ENCODE measurements at regions not wholly inside any gene's neighbourhood (a gene's known extent, or its start where the extent isn't known, plus 50 kb on each side); places are given as distances from the start of the nearest gene placed in this dataset.
"Not testable (repeated sequence)": the region's sequence is repeated elsewhere in the genome, so short reads cannot be mapped to it uniquely, and the experiment has no call there.

DNA sequence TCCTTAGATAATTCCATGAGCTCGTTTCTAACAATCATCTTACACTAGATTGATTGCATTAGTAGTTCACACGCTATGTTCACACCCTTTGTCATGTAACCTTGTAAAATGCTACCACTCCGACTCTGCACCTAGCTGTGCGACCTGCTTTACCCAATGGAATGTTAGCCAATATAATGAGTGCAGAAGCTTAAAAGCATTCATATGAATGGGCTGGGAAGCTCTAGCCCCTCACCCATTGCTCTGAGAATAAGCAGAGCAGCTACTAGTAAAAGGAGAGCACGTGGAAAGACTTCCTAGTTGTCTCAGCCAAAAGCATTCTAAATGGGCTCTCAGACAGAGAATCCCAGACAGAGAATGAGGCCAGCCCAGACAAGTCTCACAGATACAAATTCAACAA, 410.6 kb upstream of the UBE2E2 start:
- no peaks in the 10 kb centered on the region for H3K36me3 Mint-ChIP-seq
- peaks cover 1% of the 10 kb centered on the region for H3K27me3 Mint-ChIP-seq
- no peak overlapping the region for H3K27ac Mint-ChIP-seq
- H3K9me3 Mint-ChIP-seq = peaks cover 4 to 8% (median 8%) of the 10 kb centered on the region in 3 donors
- no peak overlapping the region for H3K4me3 Mint-ChIP-seq
- H3K4me1 Mint-ChIP-seq = peaks cover 0 to 1% (median 0%) of the 10 kb centered on the region in 3 donors

DNA sequence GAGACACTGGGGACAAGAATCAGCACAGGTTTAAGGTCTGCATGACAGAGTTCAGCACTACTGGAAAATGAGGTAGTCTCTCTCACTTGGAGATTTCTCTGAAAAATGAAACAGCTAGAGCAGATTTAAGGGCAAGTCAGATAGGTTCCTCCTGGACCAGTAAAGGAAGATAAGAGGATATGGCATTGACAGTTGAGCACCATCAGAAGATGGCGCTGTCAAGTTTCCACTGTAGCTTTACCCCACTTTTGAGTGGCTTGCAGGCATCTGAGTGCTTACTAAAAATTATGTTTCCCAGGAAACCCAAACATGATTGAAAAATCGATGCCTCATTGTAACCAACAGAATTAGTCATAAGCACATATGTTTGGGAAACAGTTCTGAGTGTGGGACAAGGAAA, 407.2 kb upstream of the UBE2E2 start:
- Mint-ChIP-seq H3K9me3 (peaks cover 0 to 4% (median 0%) of the 10 kb centered on the region in 3 donors), H3K4me1 (peaks cover 0 to 1% (median 0%) of the 10 kb centered on the region in 3 donors), H3K4me3 (no peak overlapping the region), H3K27me3 (no peaks in the 10 kb centered on the region), H3K36me3 (no peaks in the 10 kb centered on the region), H3K27ac (no peak overlapping the region)

- Mint-ChIP-seq H3K4me3 (no peak overlapping the region), H3K36me3 (no peaks in the 10 kb centered on the region), H3K27me3 (no peaks in the 10 kb centered on the region), H3K9me3 (no peaks in the 10 kb centered on the region), H3K27ac (peak overlapping the region in 1 of 3 donors; percentile 37), H3K4me1 (peaks cover 0 to 1% (median 0%) of the 10 kb centered on the region in 3 donors)
Observed at GRCh38 chr3:22798461-22798860, 404.7 kb upstream of the UBE2E2 start.

GRCh38 chr3:22819209-22819608, 383.9 kb upstream of the UBE2E2 start:
- no peaks in the 10 kb centered on the region for H3K36me3 Mint-ChIP-seq
- H3K27me3 Mint-ChIP-seq = no peaks in the 10 kb centered on the region
- H3K27ac Mint-ChIP-seq = no peak overlapping the region
- H3K4me3 Mint-ChIP-seq = no peak overlapping the region
- no peaks in the 10 kb centered on the region for H3K4me1 Mint-ChIP-seq
- H3K9me3 Mint-ChIP-seq = peaks cover 2 to 4% (median 3%) of the 10 kb centered on the region in 3 donors

DNA sequence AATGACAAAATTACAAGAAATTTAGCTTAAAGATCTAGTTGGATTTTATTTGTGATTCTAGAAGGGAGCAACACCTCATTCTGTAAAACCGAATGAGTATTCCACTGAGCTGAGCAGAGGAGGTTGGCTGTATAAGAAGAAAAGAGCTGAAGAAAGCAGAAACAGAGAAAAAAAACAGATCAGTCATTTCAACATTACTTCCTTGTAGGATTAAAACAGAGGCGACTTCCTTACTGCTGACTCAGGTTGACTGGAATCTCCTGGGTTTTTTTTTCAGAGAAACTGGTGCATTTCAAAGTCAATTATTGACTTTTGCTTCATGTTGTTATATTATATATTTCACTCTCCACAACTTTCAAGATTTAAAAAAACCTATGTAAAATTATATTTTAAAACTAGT, 368.1 kb upstream of the UBE2E2 start:
- Mint-ChIP-seq H3K4me1 (no peaks in the 10 kb centered on the region), H3K27ac (no peak overlapping the region)

DNA sequence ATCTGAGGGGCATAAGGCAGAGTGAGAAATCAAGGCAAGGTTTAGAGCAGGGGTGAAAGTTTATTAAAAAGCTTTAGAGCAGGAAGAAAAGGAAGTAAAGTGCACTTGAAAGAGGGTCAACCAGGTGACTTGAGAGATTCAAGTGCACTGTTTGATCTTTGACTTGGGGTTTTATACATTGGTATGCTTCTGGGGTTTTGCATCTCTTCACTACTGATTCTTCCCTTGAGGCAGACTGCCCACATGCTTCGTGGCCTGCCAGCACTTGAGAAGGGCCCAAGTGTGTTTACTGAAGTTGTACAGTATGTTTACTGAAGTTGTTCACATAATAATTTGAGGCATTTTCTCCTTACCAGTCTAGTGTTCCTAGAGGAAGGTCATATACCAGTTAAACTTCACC, 367.0 kb upstream of the UBE2E2 start:
- peaks cover 2 to 6% (median 5%) of the 10 kb centered on the region in 3 donors for H3K9me3 Mint-ChIP-seq
- no peaks in the 10 kb centered on the region for H3K27me3 Mint-ChIP-seq
- no peak overlapping the region for H3K4me3 Mint-ChIP-seq
- H3K36me3 Mint-ChIP-seq = no peaks in the 10 kb centered on the region
- H3K27ac Mint-ChIP-seq = no peak overlapping the region
- no peaks in the 10 kb centered on the region for H3K4me1 Mint-ChIP-seq

More for the DNA sequence above, 368.1 kb upstream of the UBE2E2 start:
- H3K36me3 Mint-ChIP-seq = no peaks in the 10 kb centered on the region
- no peaks in the 10 kb centered on the region for H3K27me3 Mint-ChIP-seq
- H3K4me3 Mint-ChIP-seq = no peak overlapping the region
- H3K9me3 Mint-ChIP-seq = peaks cover 0 to 2% (median 0%) of the 10 kb centered on the region in 3 donors

DNA sequence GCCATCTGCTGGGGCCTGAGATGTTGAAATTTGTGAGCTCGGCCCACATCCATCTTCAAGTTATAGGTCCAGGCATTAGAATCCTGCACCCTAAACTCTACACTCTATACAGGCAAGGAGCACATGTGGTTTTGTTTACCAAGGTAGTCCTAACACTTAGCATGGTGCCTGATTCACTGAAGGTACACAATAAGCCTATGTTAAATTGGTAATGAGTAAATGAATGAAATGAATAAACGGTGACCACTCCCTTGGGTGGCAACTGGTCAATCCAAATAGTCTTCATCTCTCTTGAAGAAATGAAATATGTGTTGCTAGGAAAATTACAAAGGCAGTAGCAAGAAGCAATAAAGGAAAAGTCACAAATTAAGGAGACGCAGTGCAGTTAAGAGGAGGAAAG, 359.3 kb upstream of the UBE2E2 start:
- no peaks in the 10 kb centered on the region for H3K27me3 Mint-ChIP-seq
- H3K36me3 Mint-ChIP-seq = no peaks in the 10 kb centered on the region
- H3K4me1 Mint-ChIP-seq = no peaks in the 10 kb centered on the region
- H3K4me3 Mint-ChIP-seq = no peak overlapping the region
- no peak overlapping the region for H3K27ac Mint-ChIP-seq
- H3K9me3 Mint-ChIP-seq = peaks cover 2 to 7% (median 7%) of the 10 kb centered on the region in 3 donors

GRCh38 chr3:22846566-22846965, 356.6 kb upstream of the UBE2E2 start:
- Mint-ChIP-seq H3K4me3 (no peak overlapping the region), H3K9me3 (peaks cover 0 to 1% (median 0%) of the 10 kb centered on the region in 3 donors), H3K36me3 (no peaks in the 10 kb centered on the region), H3K27ac (no peak overlapping the region), H3K27me3 (no peaks in the 10 kb centered on the region), H3K4me1 (no peaks in the 10 kb centered on the region)

DNA sequence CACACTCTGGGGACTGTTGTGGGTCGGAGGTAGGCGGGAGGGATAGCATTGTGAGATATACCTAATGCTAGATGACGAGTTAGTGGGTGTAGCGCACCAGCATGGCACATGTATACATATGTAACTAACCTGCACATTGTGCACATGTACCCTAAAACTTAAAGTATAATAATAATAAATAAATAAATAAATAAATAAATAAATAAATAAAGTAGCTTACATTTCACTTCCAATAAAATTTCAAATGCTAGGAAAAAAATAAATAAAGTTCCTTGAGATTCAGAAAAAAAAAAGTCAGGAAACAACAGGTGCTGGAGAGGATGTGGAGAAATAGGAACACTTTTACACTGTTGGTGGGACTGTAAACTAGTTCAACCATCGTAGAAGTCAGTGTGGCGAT, 353.5 kb upstream of the UBE2E2 start:
- H3K36me3 Mint-ChIP-seq, H3K4me3 Mint-ChIP-seq, H3K27me3 Mint-ChIP-seq, H3K9me3 Mint-ChIP-seq, H3K4me1 Mint-ChIP-seq, H3K27ac Mint-ChIP-seq: not testable (repeated sequence)

- Mint-ChIP-seq H3K4me3 (no peak overlapping the region), H3K27ac (no peak overlapping the region), H3K36me3 (no peaks in the 10 kb centered on the region), H3K9me3 (no peaks in the 10 kb centered on the region), H3K4me1 (no peaks in the 10 kb centered on the region), H3K27me3 (peaks cover 1% of the 10 kb centered on the region)
Observed at GRCh38 chr3:22856811-22857210, 346.3 kb upstream of the UBE2E2 start.

DNA sequence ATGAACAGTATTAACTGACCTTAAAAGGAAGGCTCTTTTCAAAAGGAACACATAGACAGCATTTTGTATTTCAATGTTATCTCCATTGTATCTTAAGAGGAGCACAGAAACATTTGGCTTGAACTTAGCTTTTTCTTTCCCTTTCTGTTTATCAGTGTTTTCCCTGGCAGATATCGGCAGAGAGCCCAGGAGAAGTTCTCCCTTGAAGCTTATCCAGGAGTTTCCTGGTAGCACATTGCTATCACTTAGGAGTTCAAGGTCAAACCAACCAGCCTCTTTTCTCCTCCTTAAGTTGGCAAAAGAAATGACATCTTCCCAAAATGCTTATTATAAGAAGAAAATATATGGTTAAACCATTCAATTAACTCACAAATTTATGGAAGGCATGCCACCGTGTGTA, 344.6 kb upstream of the UBE2E2 start:
- Mint-ChIP-seq H3K27ac (no peak overlapping the region), H3K27me3 (peaks cover 1% of the 10 kb centered on the region), H3K4me1 (no peaks in the 10 kb centered on the region), H3K4me3 (no peak overlapping the region), H3K36me3 (no peaks in the 10 kb centered on the region), H3K9me3 (no peaks in the 10 kb centered on the region)

- no peaks in the 10 kb centered on the region for H3K4me1 Mint-ChIP-seq
- no peaks in the 10 kb centered on the region for H3K9me3 Mint-ChIP-seq
- H3K36me3 Mint-ChIP-seq = no peaks in the 10 kb centered on the region
- no peak overlapping the region for H3K27ac Mint-ChIP-seq
- peaks cover 1% of the 10 kb centered on the region for H3K27me3 Mint-ChIP-seq
- no peak overlapping the region for H3K4me3 Mint-ChIP-seq
Observed at GRCh38 chr3:22859618-22860017, 343.5 kb upstream of the UBE2E2 start.

GRCh38 chr3:22861426-22861825, 341.7 kb upstream of the UBE2E2 start:
- H3K4me3 Mint-ChIP-seq = no peak overlapping the region
- H3K36me3 Mint-ChIP-seq = no peaks in the 10 kb centered on the region
- H3K27ac Mint-ChIP-seq = no peak overlapping the region
- H3K4me1 Mint-ChIP-seq = no peaks in the 10 kb centered on the region
- H3K27me3 Mint-ChIP-seq = peaks cover 1% of the 10 kb centered on the region
- no peaks in the 10 kb centered on the region for H3K9me3 Mint-ChIP-seq

- Mint-ChIP-seq H3K36me3 (no peaks in the 10 kb centered on the region), H3K27ac (no peak overlapping the region), H3K4me3 (no peak overlapping the region), H3K9me3 (no peaks in the 10 kb centered on the region), H3K27me3 (peaks cover 1% of the 10 kb centered on the region), H3K4me1 (no peaks in the 10 kb centered on the region)
Observed at GRCh38 chr3:22862111-22862510, 341.0 kb upstream of the UBE2E2 start.

DNA sequence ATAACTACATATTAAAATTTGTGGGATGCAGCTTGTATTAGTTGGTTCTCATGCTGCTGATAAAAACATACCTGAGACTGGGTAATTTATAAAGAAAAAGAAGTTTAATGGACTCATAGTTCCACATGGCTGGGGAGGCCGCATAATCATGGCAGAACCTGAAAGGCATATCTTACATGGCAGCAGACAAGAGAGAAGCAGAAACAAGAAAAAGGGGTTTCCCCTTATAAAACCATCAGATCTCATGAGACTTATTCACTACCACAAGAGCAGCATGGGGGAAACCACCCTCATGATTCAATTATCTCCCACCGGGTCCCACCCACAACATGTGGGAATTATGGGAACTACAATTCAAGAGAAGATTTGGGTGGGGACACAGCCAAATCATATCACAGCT, 320.3 kb upstream of the UBE2E2 start:
- peak overlapping the region in 1 of 3 donors; percentile 16 for H3K27ac Mint-ChIP-seq
- H3K36me3 Mint-ChIP-seq, H3K27me3 Mint-ChIP-seq: not testable (repeated sequence)

GRCh38 chr3:22885039-22885438, 318.1 kb upstream of the UBE2E2 start:
- H3K27me3 Mint-ChIP-seq = peaks cover 3% of the 10 kb centered on the region
- H3K4me3 Mint-ChIP-seq = no peak overlapping the region
- H3K36me3 Mint-ChIP-seq = no peaks in the 10 kb centered on the region
- peaks cover 0 to 5% (median 5%) of the 10 kb centered on the region in 3 donors for H3K9me3 Mint-ChIP-seq
- H3K27ac Mint-ChIP-seq = no peak overlapping the region
- H3K4me1 Mint-ChIP-seq = no peaks in the 10 kb centered on the region

More for the DNA sequence above, 320.3 kb upstream of the UBE2E2 start:
- H3K9me3 Mint-ChIP-seq, H3K4me1 Mint-ChIP-seq, H3K4me3 Mint-ChIP-seq: not testable (repeated sequence)
